Calu3 (cell line): ENCODE measurements at regions not wholly inside any gene's neighbourhood (a gene's known extent, or its start where the extent isn't known, plus 50 kb on each side); places are given as distances from the start of the nearest gene placed in this dataset.

Experiments used
- BruUV-seq: library from RNA; stranded (reverse); fragments of 400-500 nt; replicated peaks from 2 replicates; lab custom pipeline; 2021; lab: Mats Ljungman, UMichigan
- CTCF ChIA-PET: fragments of 300-600 bp; sonication (Branson Sonifier 250); formaldehyde crosslinking; loops from one replicate; lab custom pipeline; 2022; ENCODE audit warnings: antibody characterized with exemption; lab: Charles Lee
- DNase-seq: peaks from one replicate; pipeline ENCODE4 v3.0.0; 2022
- H3K27ac Mint-ChIP-seq: one replicate; pipeline ENCODE4 v1.8.0; 2022; ENCODE audit warnings: mixed read lengths; ENCODE audit not compliant: unreplicated experiment
- H3K27me3 Mint-ChIP-seq: one replicate; pipeline ENCODE4 v1.8.0; 2022; ENCODE audit warnings: mixed read lengths; ENCODE audit not compliant: unreplicated experiment
- H3K36me3 Mint-ChIP-seq: one replicate; pipeline ENCODE4 v1.8.0; 2022; ENCODE audit warnings: mild to moderate bottlenecking, moderate library complexity, mixed read lengths; ENCODE audit not compliant: insufficient read depth, unreplicated experiment
- H3K4me1 Mint-ChIP-seq: one replicate; pipeline ENCODE4 v1.8.0; 2022; ENCODE audit warnings: mild to moderate bottlenecking, low read depth, mixed read lengths; ENCODE audit not compliant: unreplicated experiment
- H3K4me3 Mint-ChIP-seq: one replicate; pipeline ENCODE4 v1.8.0; 2022; ENCODE audit warnings: mild to moderate bottlenecking, low read depth, moderate library complexity, mixed read lengths; ENCODE audit not compliant: unreplicated experiment
- H3K9me3 Mint-ChIP-seq: one replicate; pipeline ENCODE4 v1.8.0; 2022; ENCODE audit warnings: low read depth, mixed read lengths; ENCODE audit not compliant: unreplicated experiment
- CTCF ChIP-seq: fragments of 200-600 bp; IDR thresholded peaks from one replicate; pipeline ENCODE4 v1.8.0; 2022; ENCODE audit warnings: antibody characterized with exemption; ENCODE audit not compliant: unreplicated experiment
- intact Hi-C: fragments of 100-400 bp; cut with micrococcal nuclease; formaldehyde crosslinking; loops from one replicate; pipeline ENCODE4 v1.10.0; 2022; ENCODE audit not compliant: unreplicated experiment

DNA sequence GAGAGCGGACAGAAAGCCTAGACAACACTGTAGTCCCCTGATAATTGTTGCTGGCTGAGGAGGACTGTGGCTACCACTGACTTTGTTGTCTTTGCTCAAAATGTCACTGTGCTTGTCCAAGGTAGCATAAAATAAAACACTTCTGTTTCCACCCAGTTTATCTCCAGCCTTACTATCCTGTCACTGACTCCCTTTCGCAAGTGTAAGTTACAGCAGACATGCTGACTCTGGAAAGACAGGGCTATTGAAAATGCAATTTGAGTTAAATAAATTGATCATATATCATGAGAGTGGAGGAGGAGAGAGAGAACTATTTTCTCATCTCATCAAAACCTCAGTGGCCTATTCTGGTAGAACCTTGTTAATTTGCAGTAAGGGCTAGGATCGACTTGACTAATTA, 138.0 kb upstream of the KIRREL3 start:
- H3K4me3 Mint-ChIP-seq: no peak overlapping the region
- no peak for TF ChIP-seq CTCF
- no peak for DNase-seq
- no peaks in the 10 kb centered on the region for H3K9me3 Mint-ChIP-seq
- intact Hi-C loops: no loop called here
- CTCF ChIA-PET: no interaction called here
- BruUV-seq: no TSS peak
- no peaks in the 10 kb centered on the region for H3K36me3 Mint-ChIP-seq
- H3K27me3 Mint-ChIP-seq: peaks cover 15% of the 10 kb centered on the region
- no peaks in the 10 kb centered on the region for H3K4me1 Mint-ChIP-seq
- H3K27ac Mint-ChIP-seq: no peak overlapping the region

DNA sequence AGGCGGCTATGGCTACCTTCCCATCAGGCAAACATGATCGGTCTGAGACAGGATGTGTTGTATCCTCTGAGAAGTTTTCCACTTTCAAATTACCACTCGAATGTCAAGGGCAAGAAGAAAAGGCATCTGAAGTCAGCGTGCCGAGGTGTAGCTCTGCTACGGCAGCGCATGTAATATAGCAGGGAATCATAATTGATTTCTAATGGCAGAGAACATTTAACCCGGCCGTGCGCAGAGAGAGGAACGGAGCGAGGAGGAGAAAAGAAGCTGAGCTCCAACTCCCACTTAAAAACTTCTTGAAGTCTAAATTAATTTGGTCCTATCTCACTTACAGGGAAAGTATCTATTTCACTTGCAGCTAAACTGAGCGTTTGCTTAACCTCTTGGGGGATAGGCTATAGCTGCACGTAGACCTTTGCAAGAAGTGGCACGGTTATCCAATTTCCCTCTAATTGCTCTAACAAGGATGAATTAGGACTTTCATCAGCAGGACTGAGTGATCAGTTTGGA, 137.3 kb upstream of the KIRREL3 start:
- Mint-ChIP-seq H3K4me1 (no peaks in the 10 kb centered on the region), H3K9me3 (no peaks in the 10 kb centered on the region), H3K27me3 (peaks cover 15% of the 10 kb centered on the region), H3K27ac (no peak overlapping the region), H3K4me3 (no peak overlapping the region), H3K36me3 (no peaks in the 10 kb centered on the region)
- no peak for TF ChIP-seq CTCF
- no TSS peak for BruUV-seq
- CTCF ChIA-PET: no interaction called here
- intact Hi-C loops: no loop called here
- no peak for DNase-seq

DNA sequence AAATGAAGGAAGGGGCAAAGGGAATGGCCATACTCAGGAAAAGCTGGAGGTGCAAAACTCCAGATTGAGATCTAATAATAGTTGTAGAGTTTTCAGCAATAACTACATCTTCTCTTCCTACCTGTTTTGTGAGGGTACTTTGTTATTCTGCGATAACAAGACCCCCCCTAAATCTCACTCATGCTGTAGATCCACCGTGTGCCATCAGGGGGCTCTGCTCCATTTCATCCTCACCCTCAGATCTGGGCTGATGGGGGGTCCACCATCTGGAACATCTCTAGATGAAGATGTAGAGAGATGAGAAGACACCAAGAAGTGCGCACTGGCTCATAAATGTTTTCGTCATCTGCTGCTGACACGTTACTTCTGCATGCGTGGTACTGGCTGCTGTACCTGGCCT, 135.9 kb upstream of the KIRREL3 start:
- no peaks in the 10 kb centered on the region for H3K4me1 Mint-ChIP-seq
- no peaks in the 10 kb centered on the region for H3K9me3 Mint-ChIP-seq
- no peak for TF ChIP-seq CTCF
- CTCF ChIA-PET: no interaction called here
- BruUV-seq: no TSS peak
- intact Hi-C loops: no loop called here
- no peak overlapping the region for H3K27ac Mint-ChIP-seq
- H3K36me3 Mint-ChIP-seq: no peaks in the 10 kb centered on the region
- H3K4me3 Mint-ChIP-seq: no peak overlapping the region
- H3K27me3 Mint-ChIP-seq: peaks cover 14% of the 10 kb centered on the region
- DNase-seq: no peak

- H3K4me1 Mint-ChIP-seq: peaks cover 5% of the 10 kb centered on the region
- CTCF ChIA-PET: no interaction called here
- H3K4me3 Mint-ChIP-seq: no peak overlapping the region
- DNase-seq: no peak
- no peak for TF ChIP-seq CTCF
- intact Hi-C loops: no loop called here
- BruUV-seq: no TSS peak
- H3K27ac Mint-ChIP-seq: no peak overlapping the region
- H3K36me3 Mint-ChIP-seq: peaks cover 1% of the 10 kb centered on the region
- peaks cover 3% of the 10 kb centered on the region for H3K27me3 Mint-ChIP-seq
- no peaks in the 10 kb centered on the region for H3K9me3 Mint-ChIP-seq
These were observed 134.7 kb upstream of the KIRREL3 start for GRCh38 chr11:127135256-127135655.
